Chondrocyte (in vitro differentiated cells): ENCODE measurements at regions not wholly inside any gene's neighbourhood (a gene's known extent, or its start where the extent isn't known, plus 50 kb on each side); places are given as distances from the start of the nearest gene placed in this dataset.
A peak's percentile ranks its signal among the peaks of the same experiment; 100 is the strongest.

Experiments
- DNase-seq: peaks from one replicate; pipeline ENCODE4 v3.0.0; 2021; ENCODE audit warnings: mixed read lengths, low spot score
- H3K27ac Mint-ChIP-seq: one replicate; pipeline ENCODE4 v1.8.0; 2021; ENCODE audit warnings: mild to moderate bottlenecking, moderate library complexity, mixed read lengths; ENCODE audit not compliant: unreplicated experiment
- H3K27me3 Mint-ChIP-seq: 2 replicates; pipeline ENCODE4 v1.8.0; 2021; ENCODE audit warnings: low read depth, mixed read lengths
- H3K36me3 Mint-ChIP-seq: 2 replicates; pipeline ENCODE4 v1.8.0; 2021; ENCODE audit warnings: low read depth, mixed read lengths
- H3K4me1 Mint-ChIP-seq: 2 replicates; pipeline ENCODE4 v1.8.0; 2021; ENCODE audit warnings: low read depth, mild to moderate bottlenecking, mixed read lengths
- H3K4me3 Mint-ChIP-seq: one replicate; pipeline ENCODE4 v1.8.0; 2021; ENCODE audit warnings: mild to moderate bottlenecking, moderate library complexity, mixed read lengths; ENCODE audit not compliant: unreplicated experiment
- H3K9me3 Mint-ChIP-seq: 2 replicates; pipeline ENCODE4 v1.8.0; 2021; ENCODE audit warnings: low read depth, mixed read lengths
- CTCF ChIP-seq: fragments of 200-600 bp; sonication (generic); IDR thresholded peaks from 2 replicates; pipeline ENCODE4 v1.5.0; 2021; ENCODE audit warnings: antibody characterized with exemption, mild to moderate bottlenecking, moderate library complexity

GRCh38 chr7:47681249-47681810 lies 99.4 kb upstream of the TNS3 start:
- Mint-ChIP-seq H3K36me3 (no peaks in the 10 kb centered on the region), H3K4me1 (peaks cover 11% of the 10 kb centered on the region), H3K4me3 (no peak overlapping the region), H3K27me3 (no peaks in the 10 kb centered on the region), H3K27ac (no peak overlapping the region), H3K9me3 (peaks cover 13% of the 10 kb centered on the region)
- DNase-seq = no peak
- no peak for TF ChIP-seq CTCF

- Mint-ChIP-seq H3K9me3 (peaks cover 13% of the 10 kb centered on the region), H3K27ac (no peak overlapping the region), H3K36me3 (no peaks in the 10 kb centered on the region), H3K4me1 (peaks cover 7% of the 10 kb centered on the region), H3K4me3 (no peak overlapping the region), H3K27me3 (no peaks in the 10 kb centered on the region)
- TF ChIP-seq CTCF = no peak
- peak; percentile 20 for DNase-seq
Observed at GRCh38 chr7:47678641-47679380, 96.9 kb upstream of the TNS3 start.

DNA sequence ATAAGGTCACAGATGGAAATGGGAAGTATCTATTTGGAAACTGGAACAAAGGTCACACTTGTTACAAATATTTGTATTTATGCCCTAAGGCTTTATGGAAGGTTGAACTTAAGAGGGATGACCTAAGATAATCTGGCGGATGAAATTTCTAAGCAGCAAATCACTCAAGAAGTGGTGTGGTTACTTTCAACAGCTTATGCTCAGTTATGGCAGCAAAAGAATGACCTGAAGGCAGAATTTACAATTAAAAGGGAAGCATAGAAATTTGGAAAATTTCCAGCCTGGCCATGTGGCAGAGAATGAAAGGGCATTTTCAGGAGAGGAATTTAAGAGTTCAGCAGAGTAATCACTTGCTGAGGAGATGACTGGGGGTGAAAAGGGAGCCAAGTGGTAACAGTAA lies 95.8 kb upstream of the TNS3 start:
- no peak for TF ChIP-seq CTCF
- H3K36me3 Mint-ChIP-seq = no peaks in the 10 kb centered on the region
- H3K27ac Mint-ChIP-seq = no peak overlapping the region
- H3K4me3 Mint-ChIP-seq = no peak overlapping the region
- DNase-seq = no peak
- peaks cover 7% of the 10 kb centered on the region for H3K4me1 Mint-ChIP-seq
- H3K9me3 Mint-ChIP-seq = peaks cover 13% of the 10 kb centered on the region
- H3K27me3 Mint-ChIP-seq = no peaks in the 10 kb centered on the region

GRCh38 chr7:47677093-47677492 lies 95.2 kb upstream of the TNS3 start:
- DNase-seq = no peak
- Mint-ChIP-seq H3K36me3 (no peaks in the 10 kb centered on the region), H3K4me3 (no peak overlapping the region), H3K4me1 (peaks cover 7% of the 10 kb centered on the region), H3K9me3 (peaks cover 13% of the 10 kb centered on the region), H3K27me3 (no peaks in the 10 kb centered on the region), H3K27ac (no peak overlapping the region)
- no peak for TF ChIP-seq CTCF

- peak; percentile 7 for DNase-seq
- H3K9me3 Mint-ChIP-seq = peaks cover 13% of the 10 kb centered on the region
- no peaks in the 10 kb centered on the region for H3K27me3 Mint-ChIP-seq
- no peak overlapping the region for H3K4me3 Mint-ChIP-seq
- no peak overlapping the region for H3K27ac Mint-ChIP-seq
- H3K36me3 Mint-ChIP-seq = no peaks in the 10 kb centered on the region
- no peak for TF ChIP-seq CTCF
- H3K4me1 Mint-ChIP-seq = peaks cover 31% of the 10 kb centered on the region
Observed at GRCh38 chr7:47672977-47673381, 91.1 kb upstream of the TNS3 start.
